ENCODE measurements at regions not wholly inside any gene's neighbourhood (a gene's known extent, or its start where the extent isn't known, plus 50 kb on each side); places are given as distances from the start of the nearest gene placed in this dataset.

DNA sequence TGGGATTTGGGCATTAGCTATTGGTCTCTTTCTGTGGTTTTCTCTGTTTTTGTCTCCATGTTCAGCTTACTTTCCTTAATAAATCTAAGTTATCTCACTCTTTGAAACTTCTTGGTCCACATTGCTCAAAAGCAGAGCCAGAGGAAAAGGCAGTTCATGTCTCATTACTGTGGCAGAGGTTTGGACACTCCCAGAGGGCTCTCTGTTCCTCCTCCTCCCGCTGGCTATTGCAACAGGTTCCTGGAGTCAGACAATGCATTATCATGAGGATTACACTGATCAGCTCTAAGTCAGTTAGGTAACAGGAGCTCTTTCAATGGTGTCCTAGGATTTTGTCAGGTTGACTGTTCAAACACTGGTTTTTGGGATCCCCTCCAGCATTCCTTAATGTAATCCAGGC lies 298.8 kb downstream of the NDFIP2 start:
- ChIA-PET RAD21 (ENCODE audit: unreplicated experiment) (interaction anchor here (0.6 to 3.6 kb wide), 10 partner anchors 24 to 676 kb away, joined by 3 to 29 read pairs (median 3); partner anchors contain the start of gene SPRY2), CTCF (interaction anchor here (1.1 to 1.5 kb wide), 2 partner anchors 101 to 1238 kb away, joined by 3 to 5 read pairs; no protein-coding TSS in a partner anchor), SMC1A (ENCODE audit: uncharacterized antibody, unreplicated experiment) (interaction anchor here (1.2 to 1.9 kb wide), 3 partner anchors 468 to 628 kb away, joined by 3 to 5 read pairs (median 5); no protein-coding TSS in a partner anchor), POLR2A (interaction anchor here (0.8 to 1.0 kb wide), 3 partner anchors 33 to 338 kb away, joined by 3 to 4 read pairs (median 3); no protein-coding TSS in a partner anchor)
- Histone ChIP-seq H3K27ac (ENCODE audit: control insufficient read depth, insufficient read depth) (no peak overlapping the region), H3K27me3 (replicated peaks in 1 of 2; ENCODE audit: control insufficient read depth in 2 of 2, insufficient read depth in 2 of 2, low read length in 1 of 2) (no peaks in the 10 kb centered on the region), H4K20me1 (ENCODE audit: control insufficient read depth, insufficient read depth) (no peaks in the 10 kb centered on the region), H3K9ac (ENCODE audit: control insufficient read depth, insufficient read depth, low read length) (no peak overlapping the region), H3K4me2 (ENCODE audit: control insufficient read depth, insufficient read depth) (no peak overlapping the region), H3K4me3 (no peak overlapping the region), H3K9me3 (replicated peaks; ENCODE audit: control insufficient read depth, insufficient read depth, low read length) (no peaks in the 10 kb centered on the region), H3K4me1 (ENCODE audit: control insufficient read depth, insufficient read depth, low read length) (no peaks in the 10 kb centered on the region), H3K36me3 (ENCODE audit: control insufficient read depth in 2 of 2, insufficient read depth in 2 of 2, low read length in 1 of 2) (no peaks in the 10 kb centered on the region), H2AFZ (ENCODE audit: control insufficient read depth, low read depth, low read length) (no peak overlapping the region), H3K79me2 (ENCODE audit: control insufficient read depth, insufficient read depth, low read length) (no peaks in the 10 kb centered on the region)
- FAIRE-seq (no peak), DNase-seq (ENCODE audit: low read depth, low spot score) (no peak), ATAC-seq (no peak)
- intact Hi-C loops (cut with micrococcal nuclease; ENCODE audit: unreplicated experiment) (loop anchor here (5.0 to 10.0 kb wide), 4 partner anchors 223 to 1235 kb away; partner anchors contain the start of gene SPRY2), in situ Hi-C loops (cut with MboI) (loop anchor here (5.0 kb wide), 1 partner anchor 583 kb away; no protein-coding TSS in a partner anchor)
- no TSS peak for BruUV-seq (replicated peaks)
- 0% methylated on average over 1 of the region's 1 CpG for WGBS (ENCODE audit: insufficient coverage, insufficient replicate concordance, low lambda C conversion rate, missing lambda C conversion rate)
- TF ChIP-seq STAT3 (IDR thresholded peaks at IDR 0.05; ENCODE audit: low read depth, low read length) (no peak), YY1 (IDR thresholded peaks at IDR 0.05; ENCODE audit: low read depth, low read length) (no peak), BACH1 (IDR thresholded peaks at IDR 0.05; ENCODE audit: borderline replicate concordance) (no peak)

GRCh38 chr13:79778741-79779460 lies 297.9 kb downstream of the NDFIP2 start:
- Histone ChIP-seq H3K9me3 (replicated peaks; ENCODE audit: control insufficient read depth, insufficient read depth, low read length) (no peaks in the 10 kb centered on the region), H3K4me1 (ENCODE audit: control insufficient read depth, insufficient read depth, low read length) (no peaks in the 10 kb centered on the region), H3K4me3 (no peak overlapping the region), H3K27me3 (replicated peaks in 1 of 2; ENCODE audit: control insufficient read depth in 2 of 2, insufficient read depth in 2 of 2, low read length in 1 of 2) (no peaks in the 10 kb centered on the region), H3K27ac (ENCODE audit: control insufficient read depth, insufficient read depth) (no peak overlapping the region), H3K36me3 (ENCODE audit: control insufficient read depth in 2 of 2, insufficient read depth in 2 of 2, low read length in 1 of 2) (no peaks in the 10 kb centered on the region), H3K4me2 (ENCODE audit: control insufficient read depth, insufficient read depth) (no peak overlapping the region), H3K79me2 (ENCODE audit: control insufficient read depth, insufficient read depth, low read length) (no peaks in the 10 kb centered on the region), H3K9ac (ENCODE audit: control insufficient read depth, insufficient read depth, low read length) (no peak overlapping the region), H4K20me1 (ENCODE audit: control insufficient read depth, insufficient read depth) (no peaks in the 10 kb centered on the region), H2AFZ (ENCODE audit: control insufficient read depth, low read depth, low read length) (0 out of 2 replicates have a peak overlapping the region, but pooled peaks have one; percentile 17)
- CTCF ChIA-PET: interaction anchor here (0.8 to 1.7 kb wide), 10 partner anchors 14 to 1239 kb away, joined by 3 to 6 read pairs (median 3); partner anchors contain the start of gene SPRY2
- peak; percentile 52 for ATAC-seq
- BruUV-seq (replicated peaks): no TSS peak
- POLR2A ChIA-PET: interaction anchor here (1.0 kb wide), 1 partner anchor 259 kb away, joined by 3 read pairs; no protein-coding TSS in a partner anchor
- RAD21 ChIA-PET (ENCODE audit: unreplicated experiment): interaction anchor here (0.6 to 3.6 kb wide), 12 partner anchors 25 to 1238 kb away, joined by 3 to 29 read pairs (median 4); partner anchors contain the start of gene SPRY2
- DNase-seq (ENCODE audit: low read depth, low spot score): no peak
- in situ Hi-C loops (cut with MboI) (no loop called here), intact Hi-C loops (cut with micrococcal nuclease; ENCODE audit: unreplicated experiment) (loop anchor here (5.0 to 10.0 kb wide), 4 partner anchors 223 to 1236 kb away; partner anchors contain the start of gene SPRY2)
- 22% methylated on average over 4 of the region's 4 CpGs for WGBS (ENCODE audit: insufficient coverage, insufficient replicate concordance, low lambda C conversion rate, missing lambda C conversion rate)
- SMC1A ChIA-PET (ENCODE audit: uncharacterized antibody, unreplicated experiment): interaction anchor here (0.6 to 2.0 kb wide), 22 partner anchors 17 to 1240 kb away, joined by 3 to 7 read pairs (median 3); no protein-coding TSS in a partner anchor
- FAIRE-seq: no peak
- peak; percentile 82 for TF ChIP-seq JUNB (IDR thresholded peaks at IDR 0.05)
- TF ChIP-seq, protein P1, sequence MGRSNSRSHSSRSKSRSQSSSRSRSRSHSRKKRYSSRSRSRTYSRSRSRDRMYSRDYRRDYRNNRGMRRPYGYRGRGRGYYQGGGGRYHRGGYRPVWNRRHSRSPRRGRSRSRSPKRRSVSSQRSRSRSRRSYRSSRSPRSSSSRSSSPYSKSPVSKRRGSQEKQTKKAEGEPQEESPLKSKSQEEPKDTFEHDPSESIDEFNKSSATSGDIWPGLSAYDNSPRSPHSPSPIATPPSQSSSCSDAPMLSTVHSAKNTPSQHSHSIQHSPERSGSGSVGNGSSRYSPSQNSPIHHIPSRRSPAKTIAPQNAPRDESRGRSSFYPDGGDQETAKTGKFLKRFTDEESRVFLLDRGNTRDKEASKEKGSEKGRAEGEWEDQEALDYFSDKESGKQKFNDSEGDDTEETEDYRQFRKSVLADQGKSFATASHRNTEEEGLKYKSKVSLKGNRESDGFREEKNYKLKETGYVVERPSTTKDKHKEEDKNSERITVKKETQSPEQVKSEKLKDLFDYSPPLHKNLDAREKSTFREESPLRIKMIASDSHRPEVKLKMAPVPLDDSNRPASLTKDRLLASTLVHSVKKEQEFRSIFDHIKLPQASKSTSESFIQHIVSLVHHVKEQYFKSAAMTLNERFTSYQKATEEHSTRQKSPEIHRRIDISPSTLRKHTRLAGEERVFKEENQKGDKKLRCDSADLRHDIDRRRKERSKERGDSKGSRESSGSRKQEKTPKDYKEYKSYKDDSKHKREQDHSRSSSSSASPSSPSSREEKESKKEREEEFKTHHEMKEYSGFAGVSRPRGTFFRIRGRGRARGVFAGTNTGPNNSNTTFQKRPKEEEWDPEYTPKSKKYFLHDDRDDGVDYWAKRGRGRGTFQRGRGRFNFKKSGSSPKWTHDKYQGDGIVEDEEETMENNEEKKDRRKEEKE (IDR thresholded peaks at IDR 0.05): no peak
- peak; percentile 67 for TF ChIP-seq MEF2A (IDR thresholded peaks at IDR 0.05; ENCODE audit: insufficient read depth, low read depth, low read length)
- no peak for TF ChIP-seq ZNF622 (IDR thresholded peaks at IDR 0.05)
- no peak for TF ChIP-seq POU2F2 (IDR thresholded peaks at IDR 0.05; ENCODE audit: borderline replicate concordance, low read depth, low read length)
- no peak for TF ChIP-seq TAF1 (IDR thresholded peaks at IDR 0.05; ENCODE audit: borderline replicate concordance, low read depth, low read length)
- TF ChIP-seq TCF7 (IDR thresholded peaks at IDR 0.05; ENCODE audit: borderline replicate concordance): peak; percentile 90
- TF ChIP-seq BMI1 (IDR thresholded peaks at IDR 0.05; ENCODE audit: borderline replicate concordance): peak; percentile 22; the same call in 1 of the 2 replicates
- TF ChIP-seq FOXM1 (IDR thresholded peaks at IDR 0.05; ENCODE audit: low read depth, low read length): peak; percentile 43; the same call in 1 of the 2 replicates
- TF ChIP-seq IKZF2 (IDR thresholded peaks at IDR 0.05): no peak; a peak in 1 of 4 replicates

Data from GM12878 (cell line).